Tibial nerve (tissue), 4 donors: ENCODE measurements at regions not wholly inside any gene's neighbourhood (a gene's known extent, or its start where the extent isn't known, plus 50 kb on each side); places are given as distances from the start of the nearest gene placed in this dataset.
"Not testable (repeated sequence)": the region's sequence is repeated elsewhere in the genome, so short reads cannot be mapped to it uniquely, and the experiment has no call there.

Experiments used
- DNase-seq, 2 donors: peaks; one replicate each; pipeline ENCODE4 v3.0.0-alpha.2; 2019; ENCODE audit warnings: low spot score in 2 of 2
- H3K27ac ChIP-seq, 4 donors: fragments of 200-600 bp; sonication (generic) in 3 of 4; one replicate each; pipeline ENCODE4 v1.5.1; 2017 to 2019; ENCODE audit warnings: mild to moderate bottlenecking in 1 of 4
- H3K27me3 ChIP-seq, 2 donors: fragments of 200-600 bp; sonication (generic) in 1 of 2; one replicate each; pipeline versions ENCODE4 v1.5.1 to v1.6.0; 2017 to 2019
- H3K36me3 ChIP-seq, 3 donors: fragments of 200-600 bp; sonication (generic); one replicate each; pipeline ENCODE4 v1.5.1; 2018 to 2019
- H3K4me1 ChIP-seq, 4 donors: fragments of 200-600 bp; sonication (generic) in 3 of 4; one replicate each; pipeline ENCODE4 v1.5.1; 2017 to 2019
- H3K4me3 ChIP-seq, 4 donors: fragments of 200-600 bp; sonication (generic) in 3 of 4; one replicate each; pipeline ENCODE4 v1.5.1; 2017 to 2019; ENCODE audit warnings: mild to moderate bottlenecking in 1 of 4, moderate library complexity in 1 of 4
- H3K9me3 ChIP-seq, 4 donors: fragments of 200-600 bp; sonication (generic) in 3 of 4; one replicate each; pipeline ENCODE4 v1.5.1; 2017 to 2019
- CTCF ChIP-seq, 5 experiments: fragments of 200-600 bp in 3 of 5; fragments of 450-650 bp in 2 of 5; sonication (generic) in 3 of 5; IDR thresholded peaks; one replicate each; pipeline ENCODE4 v1.5.1; 2016 to 2019; ENCODE audit warnings: antibody characterized with exemption in 5 of 5, mild to moderate bottlenecking in 3 of 5, moderate library complexity in 2 of 5
- EP300 ChIP-seq, 2 donors: sonication (generic); formaldehyde crosslinking; IDR thresholded peaks; one replicate each; pipeline ENCODE4 v1.6.1; 2017; ENCODE audit warnings: antibody characterized with exemption in 2 of 2, mild to moderate bottlenecking in 1 of 2
- POLR2A ChIP-seq, 2 donors: fragments of 450-650 bp; IDR thresholded peaks; one replicate each; pipeline ENCODE4 v1.6.1; 2017; ENCODE audit warnings: antibody characterized with exemption in 2 of 2, mild to moderate bottlenecking in 2 of 2, moderate library complexity in 2 of 2
- WGBS, 2 donors: methylation state at CpG; one replicate each; pipeline ENCODE4 v1.1.5; 2018; 5-methylcytosine and 5-hydroxymethylcytosine counted together

DNA sequence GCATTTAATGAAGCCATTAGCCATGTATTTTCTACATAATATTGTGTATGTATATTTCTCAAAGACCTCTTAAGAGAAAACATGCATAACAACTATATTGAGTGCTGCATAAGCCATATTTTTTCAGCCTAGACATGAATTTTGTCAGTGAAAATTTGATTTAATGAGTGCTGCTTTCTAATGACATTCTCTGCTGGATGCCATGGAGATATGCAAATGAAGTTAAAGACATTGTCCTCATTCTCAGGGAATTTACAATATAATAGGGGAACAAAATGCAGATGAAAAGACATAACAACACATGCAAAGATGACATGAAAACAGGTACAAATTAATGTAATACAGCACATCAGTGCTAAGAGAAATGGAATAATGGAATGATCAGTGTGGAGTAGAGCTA is 118.7 kb downstream of the ATOH1 start:
- Histone ChIP-seq H3K27me3 (no peaks in the 10 kb centered on the region), H3K4me3 (no peak overlapping the region), H3K4me1 (no peaks in the 10 kb centered on the region), H3K27ac (no peak overlapping the region), H3K36me3 (no peaks in the 10 kb centered on the region), H3K9me3 (no peaks in the 10 kb centered on the region)
- no peak for TF ChIP-seq CTCF (IDR thresholded peaks at IDR 0.05)
- TF ChIP-seq POLR2A (IDR thresholded peaks at IDR 0.05) = no peak
- TF ChIP-seq EP300 (IDR thresholded peaks at IDR 0.05) = no peak
- DNase-seq = no peak

- not testable (repeated sequence) for H3K27ac ChIP-seq, H3K27me3 ChIP-seq, DNase-seq, H3K9me3 ChIP-seq, H3K36me3 ChIP-seq, H3K4me1 ChIP-seq, H3K4me3 ChIP-seq
- WGBS, 2 donors = 73 to 76% methylated on average over 4 of the region's 4 CpGs
Observed at GRCh38 chr4:93950239-93950638, 121.7 kb downstream of the ATOH1 start.

DNA sequence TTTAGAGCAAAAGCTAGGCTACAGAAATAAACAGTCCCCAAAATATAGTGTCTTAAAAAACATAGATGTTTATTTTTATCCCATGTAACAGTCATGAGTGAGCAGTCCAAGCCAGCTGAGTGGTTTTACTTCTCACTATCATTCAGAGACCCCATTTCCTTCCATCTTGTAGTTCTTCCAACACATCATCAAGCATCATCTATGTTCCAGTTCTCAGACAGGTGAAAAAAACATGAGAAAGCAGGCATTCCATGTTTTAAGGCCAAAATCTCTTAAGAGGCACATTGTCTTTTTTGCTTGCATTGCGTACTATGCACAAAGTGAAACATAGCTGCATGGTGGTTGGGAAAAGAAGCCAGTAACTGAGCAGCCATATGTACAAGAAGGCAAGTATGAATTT is 128.6 kb downstream of the ATOH1 start:
- Histone ChIP-seq H3K27ac (no peak overlapping the region), H3K4me1 (no peaks in the 10 kb centered on the region), H3K36me3 (no peaks in the 10 kb centered on the region), H3K9me3 (peaks cover 0 to 7% (median 1%) of the 10 kb centered on the region in 4 donors), H3K4me3 (no peak overlapping the region), H3K27me3 (no peaks in the 10 kb centered on the region)
- DNase-seq = no peak
- TF ChIP-seq CTCF (IDR thresholded peaks at IDR 0.05) = no peak
- 94 to 98% methylated on average over 1 of the region's 1 CpG for WGBS, 2 donors

DNA sequence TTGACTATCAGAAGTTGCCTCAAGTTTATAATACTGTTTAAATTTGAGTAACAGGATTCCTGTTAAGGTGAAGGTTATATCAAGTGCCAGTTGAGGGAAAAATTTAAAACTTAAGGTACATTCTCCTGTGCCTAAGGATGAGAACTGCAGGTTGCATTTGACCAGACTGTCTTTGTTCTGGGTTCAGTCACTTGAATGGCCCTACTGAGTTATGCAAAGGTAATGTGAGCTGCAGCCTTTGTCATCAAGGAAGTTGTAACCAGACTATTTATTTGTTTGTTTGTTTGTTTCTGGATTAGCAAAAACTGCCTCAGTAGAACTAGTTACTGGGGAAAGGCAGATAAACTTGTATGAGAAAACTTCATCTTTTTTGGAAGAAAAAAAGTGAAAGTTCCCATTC is 131.9 kb downstream of the ATOH1 start:
- Histone ChIP-seq H3K36me3 (no peaks in the 10 kb centered on the region), H3K27ac (no peak overlapping the region), H3K9me3 (no peaks in the 10 kb centered on the region), H3K4me1 (no peaks in the 10 kb centered on the region), H3K27me3 (no peaks in the 10 kb centered on the region), H3K4me3 (no peak overlapping the region)
- TF ChIP-seq POLR2A (IDR thresholded peaks at IDR 0.05) (no peak), CTCF (IDR thresholded peaks at IDR 0.05) (no peak), EP300 (IDR thresholded peaks at IDR 0.05) (no peak)
- DNase-seq = no peak

DNA sequence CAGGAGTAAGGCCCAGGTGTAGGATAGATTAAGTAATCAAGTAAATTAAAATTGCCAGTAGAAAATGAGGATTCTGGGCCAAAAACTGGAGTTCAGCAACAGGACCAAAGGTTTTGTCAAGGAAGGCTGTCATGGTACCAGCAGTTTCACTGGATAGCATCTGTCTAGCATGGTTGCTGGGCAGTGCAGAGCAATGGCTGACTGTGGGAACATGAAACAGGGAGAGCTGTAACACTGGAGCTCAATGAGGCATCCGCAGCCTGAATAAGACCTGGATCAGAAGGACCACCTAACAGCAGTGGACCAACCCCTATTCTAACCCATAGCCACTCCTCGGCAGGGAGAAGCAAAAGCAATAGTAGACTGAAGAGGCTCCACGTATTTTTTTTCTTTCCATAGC is 132.4 kb downstream of the ATOH1 start:
- no peak overlapping the region for H3K4me3 ChIP-seq
- no peak for DNase-seq
- H3K27ac ChIP-seq = no peak overlapping the region
- no peaks in the 10 kb centered on the region for H3K36me3 ChIP-seq
- 81 to 88% methylated on average over 3 of the region's 3 CpGs for WGBS, 2 donors
- no peaks in the 10 kb centered on the region for H3K27me3 ChIP-seq
- no peaks in the 10 kb centered on the region for H3K9me3 ChIP-seq
- H3K4me1 ChIP-seq = no peaks in the 10 kb centered on the region
- TF ChIP-seq CTCF (IDR thresholded peaks at IDR 0.05) (no peak), EP300 (IDR thresholded peaks at IDR 0.05) (no peak), POLR2A (IDR thresholded peaks at IDR 0.05) (no peak)

GRCh38 chr4:93981594-93981993 is 153.0 kb downstream of the ATOH1 start:
- Histone ChIP-seq H3K4me3 (no peak overlapping the region), H3K4me1 (no peaks in the 10 kb centered on the region), H3K9me3 (peaks cover 0 to 19% (median 0%) of the 10 kb centered on the region in 4 donors), H3K36me3 (no peaks in the 10 kb centered on the region), H3K27ac (no peak overlapping the region), H3K27me3 (no peaks in the 10 kb centered on the region)
- DNase-seq = no peak
- TF ChIP-seq CTCF (IDR thresholded peaks at IDR 0.05) (no peak), EP300 (IDR thresholded peaks at IDR 0.05) (no peak), POLR2A (IDR thresholded peaks at IDR 0.05) (no peak)
- 59 to 62% methylated on average over 6 of the region's 6 CpGs for WGBS, 2 donors
